HG03175 (cell line): ENCODE measurements at regions not wholly inside any gene's neighbourhood (a gene's known extent, or its start where the extent isn't known, plus 50 kb on each side); places are given as distances from the start of the nearest gene placed in this dataset.

Experiments used
- ATAC-seq: cut with Tn5 transposase; IDR thresholded peaks from one replicate; pipeline ENCODE4 v1.9.1; 2021; ENCODE audit warnings: mild to moderate bottlenecking, moderate library complexity; ENCODE audit not compliant: unreplicated experiment

GRCh38 chr16:31700530-31701388, 172.8 kb upstream of the ZNF267 start:
- ATAC-seq, result peak; percentile 90

- no peak for ATAC-seq
Observed at GRCh38 chr16:31701734-31702133, 171.9 kb upstream of the ZNF267 start.

GRCh38 chr16:31702796-31703195, 170.8 kb upstream of the ZNF267 start:
- ATAC-seq, result no peak

- ATAC-seq, result no peak
Observed at GRCh38 chr16:31703526-31704128, 170.0 kb upstream of the ZNF267 start.

- ATAC-seq, result no peak
Observed at GRCh38 chr16:31704138-31704537, 169.5 kb upstream of the ZNF267 start.

- no peak for ATAC-seq
Observed at GRCh38 chr16:31705371-31705770, 168.2 kb upstream of the ZNF267 start.

GRCh38 chr16:31706318-31706717, 167.3 kb upstream of the ZNF267 start:
- ATAC-seq, result no peak

- no peak for ATAC-seq
Observed at GRCh38 chr16:31706925-31707324, 166.7 kb upstream of the ZNF267 start.

- no peak for ATAC-seq
Observed at GRCh38 chr16:31707743-31708335, 165.8 kb upstream of the ZNF267 start.

GRCh38 chr16:31708348-31708747, 165.3 kb upstream of the ZNF267 start:
- ATAC-seq, result no peak

- no peak for ATAC-seq
Observed at GRCh38 chr16:31709181-31709580, 164.4 kb upstream of the ZNF267 start.

- no peak for ATAC-seq
Observed at GRCh38 chr16:31710134-31710533, 163.5 kb upstream of the ZNF267 start.

- no peak for ATAC-seq
Observed at GRCh38 chr16:31710880-31711279, 162.7 kb upstream of the ZNF267 start.

- ATAC-seq, result no peak
Observed at GRCh38 chr16:31711344-31711845, 162.2 kb upstream of the ZNF267 start.

GRCh38 chr16:31712064-31712540, 161.5 kb upstream of the ZNF267 start:
- no peak for ATAC-seq

GRCh38 chr16:31713071-31713944, 160.3 kb upstream of the ZNF267 start:
- peak; percentile 95 for ATAC-seq

- no peak for ATAC-seq
Observed at GRCh38 chr16:31713945-31714902, 159.4 kb upstream of the ZNF267 start.

GRCh38 chr16:31714903-31715504, 158.6 kb upstream of the ZNF267 start:
- no peak for ATAC-seq

GRCh38 chr16:31715915-31716314, 157.7 kb upstream of the ZNF267 start:
- no peak for ATAC-seq
